ENCODE measurements at regions not wholly inside any gene's neighbourhood (a gene's known extent, or its start where the extent isn't known, plus 50 kb on each side); places are given as distances from the start of the nearest gene placed in this dataset.

DNA sequence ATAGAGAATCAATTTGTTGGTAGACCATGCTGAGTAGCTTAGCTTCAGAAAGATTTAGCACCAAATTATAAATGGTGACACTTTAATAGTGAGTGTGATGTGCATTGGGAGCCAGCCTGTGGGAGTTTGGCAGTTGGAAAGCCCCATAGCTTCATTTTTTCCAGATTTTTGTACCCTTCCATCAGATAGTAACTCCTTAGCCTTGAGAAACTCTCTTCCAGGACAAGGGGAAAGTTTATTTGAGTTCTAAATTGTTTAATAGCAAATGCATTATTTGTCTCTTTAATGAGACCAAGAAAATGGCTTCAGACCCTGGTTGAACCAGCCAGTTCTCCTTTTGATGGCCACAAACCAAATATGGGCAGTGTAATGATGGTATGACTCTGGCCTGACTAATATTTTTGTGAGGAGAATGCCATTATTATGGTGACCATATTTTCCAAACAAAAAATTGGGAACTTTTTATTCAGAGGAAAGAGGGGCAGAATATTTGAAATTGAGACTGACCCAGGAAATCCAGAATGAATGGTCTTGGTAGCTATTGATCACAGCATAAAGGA lies 49.8 kb downstream of the PLCE1 start:
- no peak for DNase-seq

DNA sequence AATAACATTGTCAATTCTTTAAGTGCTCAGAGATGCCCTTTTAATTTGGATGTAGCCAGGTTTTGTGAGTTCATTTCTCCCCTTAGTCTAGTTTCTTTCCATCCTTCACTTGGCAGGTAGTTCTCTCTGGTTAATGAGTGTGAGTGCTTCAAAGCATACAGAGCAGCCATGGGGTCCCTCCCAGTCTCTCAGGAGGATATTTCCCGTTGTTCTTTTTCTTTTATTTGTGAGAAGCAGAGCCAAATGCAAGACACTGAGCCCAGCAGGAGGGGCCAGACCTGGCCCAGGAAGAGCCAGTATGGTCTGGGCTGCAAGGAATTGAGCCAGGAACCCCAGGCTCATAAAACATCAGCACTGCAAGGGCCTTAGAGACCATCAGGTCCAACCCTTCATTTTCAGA lies 52.4 kb downstream of the PLCE1 start:
- no peak for DNase-seq

DNA sequence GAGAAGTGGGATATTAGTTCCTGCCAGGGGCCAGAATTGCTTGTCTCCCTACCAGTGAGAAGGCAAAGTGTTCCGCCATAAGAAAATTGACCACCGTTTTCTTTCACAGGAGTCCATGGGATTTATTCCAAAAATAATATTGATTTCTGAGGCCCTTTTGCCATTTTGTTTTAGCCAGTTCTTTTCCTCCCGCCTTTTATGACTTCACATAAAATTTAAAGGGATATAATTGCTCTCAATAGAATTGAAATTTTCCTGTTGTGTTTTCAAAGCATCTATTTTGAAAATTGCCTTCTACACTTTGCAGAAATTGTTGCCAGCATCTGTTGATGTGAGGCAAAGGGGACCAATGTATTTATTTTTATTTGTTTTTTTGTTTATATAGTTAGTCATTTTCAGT lies 53.6 kb downstream of the PLCE1 start:
- DNase-seq, result no peak

DNA sequence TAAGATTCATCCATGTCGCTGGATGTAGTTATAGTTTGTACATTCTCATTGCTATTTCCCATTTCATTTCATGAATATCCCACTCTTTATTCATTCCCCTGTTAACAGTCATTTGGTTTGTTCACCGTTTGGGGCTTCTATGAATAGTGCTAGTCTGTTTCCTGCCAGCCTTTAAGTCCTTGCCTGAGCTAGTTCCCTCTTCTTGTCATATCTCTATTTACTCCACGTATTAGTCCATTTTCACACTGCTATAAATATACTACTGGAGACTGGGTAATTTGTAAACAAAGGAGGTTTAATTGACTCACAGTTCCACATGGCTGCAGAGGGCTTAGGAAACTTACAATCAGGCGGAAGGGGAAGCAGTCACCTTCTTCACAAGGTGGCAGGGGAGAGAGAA lies 56.2 kb downstream of the PLCE1 start:
- no peak for DNase-seq

DNA sequence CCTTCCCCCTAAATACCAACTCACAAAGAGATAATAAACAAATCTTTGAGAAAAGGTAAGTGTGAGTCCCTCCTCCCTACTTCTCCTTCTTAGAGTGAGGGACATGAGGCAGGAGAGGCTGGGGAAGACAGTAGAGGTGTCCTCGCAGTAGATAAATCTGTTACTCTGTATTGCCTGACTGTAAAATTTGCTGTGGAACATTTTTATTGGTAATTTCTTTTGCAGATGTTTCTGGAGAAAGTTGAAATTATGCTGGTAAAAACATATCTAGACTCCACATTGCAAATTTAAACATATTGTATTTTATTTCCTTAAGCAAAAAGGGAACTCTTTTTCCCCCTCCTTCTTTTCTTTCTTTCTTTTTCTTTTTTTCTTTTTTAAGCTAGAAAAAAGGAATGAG lies 58.5 kb downstream of the PLCE1 start:
- DNase-seq, result no peak

DNA sequence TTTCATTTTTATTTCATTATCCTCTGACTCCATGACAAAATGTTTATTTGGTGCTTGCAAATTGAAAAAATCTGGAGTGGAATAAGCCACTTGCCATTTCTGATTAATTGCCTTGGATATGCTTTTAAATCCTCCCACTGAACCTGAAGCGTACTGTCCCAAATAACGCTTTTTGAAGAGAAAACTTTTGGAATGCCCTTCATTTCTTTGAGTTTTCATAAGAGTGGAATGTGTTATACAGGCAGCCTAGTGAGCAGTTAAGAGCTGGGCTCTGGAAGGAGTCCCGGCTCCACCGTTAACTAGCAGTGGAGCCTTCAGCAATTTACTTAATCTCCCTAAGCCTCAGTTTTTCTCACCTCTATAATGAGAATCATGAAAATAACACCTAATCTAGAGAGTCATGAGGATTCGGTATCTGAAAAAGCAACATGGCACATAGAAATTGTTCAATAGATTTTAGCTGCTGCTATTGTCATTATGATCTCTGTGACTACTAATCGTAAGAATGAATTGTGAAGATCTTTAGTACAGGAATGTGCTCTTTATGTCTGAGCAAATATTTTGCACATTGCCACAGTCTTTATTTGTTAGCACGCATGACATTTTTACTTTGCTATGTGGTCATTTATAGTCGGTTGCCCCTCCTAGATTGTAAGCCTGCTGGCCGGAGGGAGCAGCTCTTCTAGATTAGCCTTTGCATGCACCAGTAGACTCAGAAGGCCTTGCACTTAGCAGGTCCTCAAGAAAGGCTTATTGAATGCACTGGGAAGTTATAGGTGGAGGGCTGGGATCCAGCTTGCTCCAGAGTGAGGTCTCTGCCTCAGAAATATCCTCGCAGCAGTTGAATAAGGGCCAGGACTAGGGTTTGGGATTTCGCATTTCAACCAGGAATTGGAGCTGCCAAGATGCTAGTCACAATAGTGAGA lies 59.4 kb downstream of the PLCE1 start:
- no peak for DNase-seq

DNA sequence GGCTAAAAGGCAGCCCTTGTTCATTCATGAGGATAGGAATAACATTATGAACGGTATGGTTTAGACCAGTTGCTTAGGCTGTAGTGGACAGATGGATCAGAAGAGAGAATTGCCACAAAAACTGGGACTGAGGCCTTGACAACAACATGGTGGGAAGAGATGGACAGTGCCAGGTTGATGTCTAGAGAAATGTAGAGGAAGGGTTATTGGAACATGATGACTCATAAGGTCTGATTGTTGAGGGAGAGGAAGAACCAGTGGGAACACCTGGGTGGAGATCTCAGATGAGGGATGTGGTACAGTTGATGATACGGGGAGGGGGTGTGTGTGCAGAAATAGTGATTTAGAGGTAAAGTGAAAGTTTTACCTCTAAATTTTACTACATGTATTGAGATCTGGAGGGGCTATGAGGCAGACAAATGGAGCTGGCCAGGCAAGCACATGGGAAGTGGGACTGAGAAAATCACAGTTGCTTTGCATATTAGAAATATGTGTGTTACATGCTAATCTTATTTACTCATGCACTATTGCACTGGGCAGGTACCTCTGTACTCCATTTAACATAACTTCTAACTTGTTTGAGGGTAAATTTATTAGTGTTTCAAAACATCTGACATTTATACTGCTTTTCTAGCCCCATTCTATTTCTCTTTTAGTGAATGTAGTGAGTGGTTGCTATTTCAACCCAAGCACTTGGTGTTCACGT lies 65.6 kb downstream of the PLCE1 start:
- no peak for DNase-seq

DNA sequence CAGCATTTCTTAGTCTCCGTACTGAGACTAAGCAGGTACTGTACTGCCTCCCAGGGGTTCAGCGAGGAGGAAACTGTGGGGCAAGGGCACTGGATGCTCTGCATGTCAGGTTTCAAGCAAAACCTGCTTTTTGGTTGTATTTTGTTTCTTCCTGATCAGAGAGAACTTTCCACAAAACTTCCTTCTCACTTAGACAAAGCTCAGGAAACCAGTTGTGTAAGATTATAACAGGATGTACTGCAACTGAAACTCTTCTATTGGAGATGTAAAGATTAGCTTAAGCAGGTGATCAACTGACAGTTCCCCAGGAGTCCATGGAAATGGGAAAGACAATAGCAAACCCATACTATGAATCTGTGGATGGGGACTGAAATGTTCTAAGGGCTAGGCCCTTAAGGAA lies 67.3 kb downstream of the PLCE1 start:
- no peak for DNase-seq

DNA sequence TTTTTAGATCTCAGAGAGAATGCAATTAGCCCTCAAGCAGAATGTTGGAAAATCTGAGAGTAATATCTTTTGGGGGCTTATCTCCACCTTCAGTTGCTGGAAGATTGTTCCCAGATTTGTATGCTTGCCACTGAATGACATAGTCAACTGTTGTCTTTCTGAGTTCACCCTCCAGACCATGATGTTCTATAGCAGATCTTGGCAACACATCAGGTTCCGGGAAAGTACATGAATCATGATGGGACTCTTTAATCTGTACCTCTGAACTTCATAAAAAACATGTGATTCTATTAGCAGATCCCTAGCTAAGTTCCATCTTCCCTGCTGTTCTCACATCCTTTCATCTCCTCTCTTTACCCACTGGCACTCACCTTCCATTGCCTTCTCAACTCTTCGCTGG lies 68.9 kb downstream of the PLCE1 start:
- no peak for DNase-seq

DNA sequence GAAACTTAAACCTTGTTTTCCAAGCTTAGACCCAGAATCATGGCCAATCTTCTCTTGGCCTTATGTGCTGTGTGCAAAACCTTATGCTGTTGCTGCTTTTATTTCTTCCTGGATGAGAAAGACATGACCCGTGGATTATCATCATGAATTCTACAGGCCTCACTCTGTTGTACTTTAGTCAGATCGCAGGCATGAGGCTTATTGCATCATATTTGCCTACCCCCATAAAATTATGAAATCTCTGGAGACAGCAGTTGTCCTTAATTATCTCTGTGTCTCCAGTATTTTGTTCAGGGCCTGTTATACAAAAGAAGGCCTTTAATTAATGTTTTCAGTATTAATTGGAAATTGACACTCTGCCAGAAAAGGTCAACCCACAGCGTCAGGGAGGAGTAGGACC lies 71.6 kb downstream of the PLCE1 start:
- DNase-seq, result no peak

DNA sequence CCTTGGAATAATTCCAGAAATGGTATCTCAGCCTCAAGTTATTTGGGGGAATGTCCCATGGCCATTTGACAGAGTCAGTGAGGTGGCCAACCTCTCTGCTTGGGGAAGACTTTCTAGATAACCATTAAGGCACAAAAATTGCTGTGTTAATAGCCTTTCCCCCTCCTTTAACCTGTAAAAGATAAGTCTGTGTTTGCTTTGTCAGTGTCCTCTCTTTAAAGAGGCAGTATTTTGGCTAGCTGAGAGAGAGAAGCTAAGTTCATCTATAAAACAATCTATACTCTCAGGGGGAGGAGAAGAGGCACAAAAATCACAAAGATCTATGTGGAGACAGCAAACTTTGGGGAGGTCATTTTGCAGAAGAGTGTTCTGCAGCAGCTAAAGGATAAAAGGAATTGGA lies 72.1 kb downstream of the PLCE1 start:
- DNase-seq, result no peak

DNA sequence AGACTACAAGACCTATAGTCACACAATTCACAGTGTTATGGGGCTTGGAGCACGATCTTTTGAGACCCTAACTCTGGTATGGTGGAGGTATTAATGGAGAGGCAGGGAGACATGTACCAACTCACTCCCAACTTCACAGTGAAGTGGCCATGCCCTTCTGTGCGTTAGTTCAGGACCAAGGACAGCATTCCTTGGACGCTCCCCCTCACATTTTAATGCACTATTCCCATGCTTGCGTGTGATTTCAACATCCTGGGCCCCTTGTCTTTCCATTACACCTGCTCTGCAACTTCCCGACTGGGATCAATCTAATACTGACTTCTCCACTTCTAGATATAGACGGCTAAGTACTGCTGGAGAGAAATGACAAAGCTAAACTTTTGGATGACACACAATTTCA lies 72.7 kb downstream of the PLCE1 start:
- no peak for DNase-seq

DNA sequence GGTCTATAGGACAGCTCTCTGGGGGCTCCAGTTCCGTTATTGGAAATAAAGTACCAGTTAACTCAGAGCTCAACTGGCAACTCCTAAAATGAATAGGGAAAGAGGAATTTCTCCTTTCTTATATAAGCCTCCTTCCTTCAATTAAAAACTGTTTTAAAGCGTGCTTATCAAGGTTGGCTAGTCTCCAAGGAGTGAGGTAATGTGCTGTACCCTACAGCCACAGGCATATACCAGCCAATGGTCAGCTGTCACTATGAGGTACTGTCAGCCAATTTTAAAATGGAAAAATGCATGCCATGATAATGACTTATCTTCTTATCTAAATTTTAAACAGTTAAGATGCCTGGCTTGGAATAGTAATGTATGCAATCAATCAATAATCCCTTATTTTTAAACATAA lies 76.2 kb downstream of the PLCE1 start:
- no peak for DNase-seq

DNA sequence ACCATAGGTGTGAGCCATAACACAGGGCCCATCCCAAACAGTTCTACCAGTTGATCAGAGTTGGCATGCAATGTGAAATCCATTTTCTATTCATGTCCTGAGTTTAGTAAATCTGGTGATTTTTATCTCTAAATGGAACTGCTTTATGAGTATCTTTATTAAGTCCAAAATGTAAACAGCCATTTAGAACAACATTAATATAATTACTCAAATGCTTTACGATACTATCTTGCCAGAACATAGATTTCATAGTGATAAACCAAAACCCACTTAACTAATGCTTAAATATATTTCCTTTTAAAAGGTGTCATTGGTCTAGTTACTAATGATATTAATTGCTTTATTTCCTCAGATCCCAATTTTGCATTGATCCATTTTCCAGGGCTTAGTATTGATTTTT lies 80.7 kb downstream of the PLCE1 start:
- no peak for DNase-seq

DNA sequence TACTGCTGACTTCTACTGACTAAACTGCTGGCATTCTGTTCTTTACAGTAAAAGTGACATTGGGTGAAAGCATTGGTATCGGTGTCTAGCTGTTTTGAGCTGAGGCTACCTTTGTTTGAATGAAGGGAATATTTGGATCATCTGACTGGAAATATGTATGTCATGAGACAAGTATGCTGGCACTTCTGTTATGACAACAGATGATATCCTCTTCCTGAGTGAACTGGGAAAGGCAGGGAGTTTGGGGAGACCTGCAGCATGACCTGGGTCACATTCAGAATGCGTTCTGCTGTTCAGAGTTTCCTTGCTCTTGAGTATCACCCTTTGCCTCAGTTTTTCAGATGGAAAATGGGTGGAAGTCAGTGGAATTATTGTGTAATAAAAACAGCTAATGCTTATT lies 81.8 kb downstream of the PLCE1 start:
- no peak for DNase-seq

DNA sequence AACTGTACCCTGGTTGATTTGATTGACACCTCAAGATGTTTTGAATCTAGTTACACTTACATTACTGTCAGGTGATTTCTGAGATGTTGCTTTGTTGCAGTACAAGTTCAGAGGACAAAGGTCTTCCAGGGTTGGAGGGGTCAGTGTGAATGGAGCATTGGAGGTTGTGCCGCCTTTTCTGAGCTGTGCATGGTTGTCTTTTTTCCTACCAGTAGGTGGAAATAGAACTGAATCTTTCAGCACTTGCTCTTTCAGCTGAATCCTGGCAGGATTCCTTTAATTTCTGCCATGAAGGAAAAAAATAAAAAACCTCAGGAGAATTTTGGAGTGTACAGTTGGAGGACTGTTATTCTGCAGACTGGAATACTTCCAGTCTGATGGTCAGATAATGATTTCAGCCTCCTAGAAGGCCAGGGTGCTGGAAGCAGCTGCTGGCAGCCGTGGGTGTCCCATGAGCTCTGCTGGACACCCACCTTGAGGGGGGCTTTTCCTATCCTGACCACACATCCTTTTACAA lies 82.7 kb downstream of the PLCE1 start:
- no peak for DNase-seq

DNA sequence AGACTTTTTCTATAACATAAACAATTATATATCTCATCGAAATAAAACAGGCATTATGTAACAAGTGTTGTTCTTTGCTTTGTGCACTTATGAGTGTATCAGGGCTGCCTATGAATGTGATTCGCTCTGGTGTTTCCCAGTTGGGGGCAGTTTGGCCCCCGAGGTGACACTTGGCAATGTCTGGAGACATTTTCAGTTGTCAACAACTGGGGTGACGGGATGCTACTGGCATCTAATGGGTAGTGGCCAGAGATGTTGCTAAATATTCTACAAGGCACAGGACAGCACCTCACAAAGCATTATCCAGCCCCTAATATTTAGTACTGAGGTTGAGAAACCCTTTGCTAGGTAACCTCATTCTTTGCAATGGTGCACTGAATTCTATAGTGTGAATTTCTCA lies 83.3 kb downstream of the PLCE1 start:
- no peak for DNase-seq

DNA sequence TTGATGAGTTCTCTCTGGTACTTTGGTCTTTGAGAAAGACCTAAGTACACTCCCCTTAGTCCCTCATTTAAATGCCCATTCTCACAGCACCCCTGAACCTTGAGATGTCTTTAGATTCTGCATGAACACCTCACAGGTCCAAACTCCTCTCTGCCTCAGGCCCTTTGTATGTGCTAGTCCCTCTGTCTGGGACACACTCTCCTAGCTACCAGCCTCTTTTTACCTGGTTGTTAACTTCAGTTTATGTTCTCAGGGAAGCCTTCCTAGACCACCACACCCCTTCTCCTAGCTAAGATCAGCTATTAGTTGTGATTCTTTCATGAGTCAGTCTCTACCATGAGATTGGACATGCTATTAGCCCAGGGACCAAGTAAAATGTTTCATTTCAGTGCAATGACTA lies 86.4 kb downstream of the PLCE1 start:
- no peak for DNase-seq

DNA sequence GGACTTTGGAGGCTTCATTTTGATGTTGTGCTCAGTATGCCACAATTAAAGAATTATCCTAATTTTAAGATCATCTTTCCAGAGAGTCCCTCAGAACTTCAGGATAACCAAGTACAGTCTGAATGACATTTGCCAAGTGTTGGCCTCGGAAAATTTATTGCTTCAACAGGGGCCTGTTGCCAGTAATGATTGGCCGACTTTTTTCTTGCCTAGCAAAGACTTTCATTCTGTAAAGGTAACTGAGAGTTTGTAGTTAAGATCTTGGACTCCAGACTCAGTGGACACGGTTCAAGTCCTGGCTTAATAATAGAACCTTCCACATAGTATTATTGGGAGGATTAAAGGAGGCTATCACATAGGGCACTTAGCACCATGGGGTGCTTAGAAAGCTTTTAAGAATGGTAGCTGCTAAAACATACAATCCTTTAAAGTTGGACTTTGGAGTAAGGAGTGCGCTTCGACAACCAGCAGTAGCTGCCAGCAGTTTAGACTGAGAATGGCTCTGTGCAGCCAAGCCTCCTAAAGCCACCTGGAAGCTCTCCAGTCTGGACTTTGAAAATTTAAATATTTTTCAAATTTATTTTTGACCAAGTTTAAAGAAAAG lies 90.0 kb downstream of the PLCE1 start:
- no peak for DNase-seq

DNA sequence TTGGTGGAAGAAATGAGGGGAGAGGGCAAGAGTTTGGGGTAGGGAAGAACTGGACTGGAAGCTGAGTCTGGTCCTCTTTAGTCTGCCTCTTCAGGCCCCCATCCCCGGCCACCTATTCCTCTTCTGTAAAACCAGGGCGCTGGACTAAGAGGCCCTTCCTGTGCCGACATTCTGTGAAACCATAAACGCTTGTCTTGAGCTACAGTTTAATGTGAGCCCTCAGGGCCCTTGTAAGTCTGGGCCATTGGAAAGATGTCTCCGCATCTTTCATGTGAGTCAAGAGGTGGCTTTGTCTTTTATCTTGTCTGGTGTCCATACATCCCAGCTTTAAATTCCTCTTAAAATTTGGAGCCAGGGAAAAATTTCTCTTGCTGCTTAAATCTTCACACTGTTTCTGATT lies 90.6 kb downstream of the PLCE1 start:
- DNase-seq, result no peak

DNA sequence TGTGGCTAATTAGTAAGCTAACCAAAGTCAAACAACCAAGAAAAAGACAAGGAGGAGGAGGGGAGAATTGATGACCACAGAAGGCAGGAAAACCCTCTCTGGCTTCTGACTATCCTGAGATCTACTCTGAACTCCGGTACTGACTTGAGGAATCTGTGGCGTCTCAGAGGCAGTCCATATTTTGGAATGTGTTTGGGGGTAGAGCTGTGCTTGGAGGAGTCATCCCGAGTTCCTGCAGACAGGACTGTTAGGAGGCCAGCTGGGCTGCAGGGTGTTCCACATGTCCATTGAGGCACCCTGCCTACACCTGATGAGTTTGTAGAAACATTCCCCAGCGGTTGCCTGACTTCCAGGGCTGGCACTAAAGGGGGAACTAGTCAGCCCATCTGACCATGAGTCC lies 91.6 kb downstream of the PLCE1 start:
- DNase-seq, result no peak

DNA sequence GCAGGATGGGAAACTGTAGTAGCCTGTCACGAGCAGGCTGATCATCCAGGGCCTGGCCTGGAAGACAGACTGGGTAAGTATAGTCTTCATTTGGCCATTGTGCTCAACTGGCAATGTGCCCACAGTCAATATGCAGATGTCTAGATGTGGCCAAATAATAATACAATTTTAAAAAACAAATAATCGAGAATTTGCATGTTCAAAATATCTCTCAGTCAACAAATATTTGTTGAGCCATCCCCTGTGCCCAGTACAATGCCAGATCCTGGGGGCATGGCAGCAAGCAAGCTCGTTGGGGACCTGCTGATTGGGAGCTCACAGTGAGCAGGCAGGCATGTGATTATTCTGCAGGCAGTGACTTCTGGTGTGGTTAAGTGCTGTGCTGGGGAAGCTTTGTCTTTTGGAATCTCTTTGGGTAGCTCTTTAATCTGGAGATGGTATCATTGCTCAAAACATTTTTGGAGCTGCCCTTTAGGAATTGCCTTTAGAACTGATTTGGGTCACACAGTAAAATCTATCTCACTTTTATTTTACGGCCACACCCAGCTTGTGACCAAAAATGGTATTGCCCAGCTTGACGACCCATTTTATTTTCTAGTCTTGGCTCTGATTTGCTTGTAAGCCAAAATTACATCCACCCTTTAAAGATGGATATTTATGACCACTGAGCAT lies 92.2 kb downstream of the PLCE1 start:
- no peak for DNase-seq

DNA sequence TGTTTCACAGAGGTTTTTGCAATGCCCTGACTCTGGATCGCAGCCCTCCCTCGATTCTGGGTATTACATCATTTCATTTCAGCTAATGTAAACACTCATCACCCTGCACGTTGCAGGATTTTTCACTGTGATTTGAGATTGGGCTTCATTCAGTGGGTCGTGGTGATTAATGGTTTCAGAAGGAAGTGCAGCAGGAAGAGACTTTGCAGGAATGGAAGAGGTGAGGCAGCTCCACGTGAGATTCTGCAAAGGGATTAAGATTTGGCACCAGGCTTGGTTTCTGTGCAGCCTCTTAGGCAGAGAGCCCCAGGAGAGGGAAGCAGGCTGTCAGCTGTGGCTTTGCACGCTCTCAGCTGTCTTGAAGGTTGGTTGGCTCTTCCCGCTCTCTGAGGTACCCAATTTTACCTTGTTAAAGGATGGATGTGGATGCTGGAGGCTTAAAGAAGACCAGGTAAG lies 95.2 kb downstream of the PLCE1 start:
- DNase-seq, result no peak
